GM23338 (cell line): ENCODE measurements at regions not wholly inside any gene's neighbourhood (a gene's known extent, or its start where the extent isn't known, plus 50 kb on each side); places are given as distances from the start of the nearest gene placed in this dataset.

Source experiments
- CREB1 ChIP-seq: fragments of 250-450 bp; sonication (Bioruptor Pico); IDR thresholded peaks from 2 replicates; pipeline ENCODE4 v1.5.0; 2020; ENCODE audit warnings: low read depth, mild to moderate bottlenecking, moderate library complexity
- EZH2 ChIP-seq: fragments of 200-600 bp; sonication (generic); IDR thresholded peaks from one replicate; pipeline ENCODE4 v1.8.0; 2017; ENCODE audit warnings: antibody characterized with exemption, mild to moderate bottlenecking, low read depth; ENCODE audit not compliant: unreplicated experiment
- EZH2phosphoT487 ChIP-seq: fragments of 200-600 bp; sonication (generic); IDR thresholded peaks from one replicate; pipeline ENCODE4 v1.8.1; 2018; ENCODE audit warnings: antibody characterized with exemption; ENCODE audit not compliant: unreplicated experiment
- JUNB ChIP-seq: IDR thresholded peaks from one replicate; pipeline ENCODE4 v1.6.1; 2016; ENCODE audit warnings: antibody characterized with exemption; ENCODE audit not compliant: unreplicated experiment
- POLR2AphosphoS5 ChIP-seq: IDR thresholded peaks from 2 replicates; pipeline ENCODE4 v1.6.1; 2016; ENCODE audit warnings: antibody characterized with exemption, low read depth
- STAT1 ChIP-seq: IDR thresholded peaks from one replicate; pipeline ENCODE4 v1.6.1; 2016; ENCODE audit warnings: antibody characterized with exemption; ENCODE audit not compliant: unreplicated experiment
- ZNF114 ChIP-seq: fragments of 250-450 bp; sonication (Bioruptor Pico); IDR thresholded peaks from 2 replicates; pipeline ENCODE4 v1.5.0; 2020; ENCODE audit warnings: mild to moderate bottlenecking, moderate library complexity
- ZNF331 ChIP-seq: fragments of 250-450 bp; sonication (Bioruptor Pico); IDR thresholded peaks from 2 replicates; pipeline ENCODE4 v1.5.0; 2020; ENCODE audit warnings: low read depth, mild to moderate bottlenecking, moderate library complexity
- TF ChIP-seq, protein P1 (sequence below): IDR thresholded peaks from 2 replicates; pipeline ENCODE4 v1.6.1; 2016; ENCODE audit warnings: antibody characterized with exemption
- TF ChIP-seq, protein P2 (sequence below), 2 experiments: fragments of 200-600 bp in 1 of 2; sonication (generic) in 1 of 2; conservative IDR thresholded peaks; 2 replicates each; pipeline versions ENCODE4 v1.5.1 to v1.6.1; 2016 to 2017; ENCODE audit warnings: antibody characterized with exemption in 2 of 2, low read depth in 2 of 2, mild to moderate bottlenecking in 2 of 2, moderate library complexity in 1 of 2
- TF ChIP-seq, protein P3 (sequence below): IDR thresholded peaks from one replicate; pipeline ENCODE4 v1.6.1; 2018; ENCODE audit warnings: antibody characterized with exemption; ENCODE audit not compliant: unreplicated experiment

DNA sequence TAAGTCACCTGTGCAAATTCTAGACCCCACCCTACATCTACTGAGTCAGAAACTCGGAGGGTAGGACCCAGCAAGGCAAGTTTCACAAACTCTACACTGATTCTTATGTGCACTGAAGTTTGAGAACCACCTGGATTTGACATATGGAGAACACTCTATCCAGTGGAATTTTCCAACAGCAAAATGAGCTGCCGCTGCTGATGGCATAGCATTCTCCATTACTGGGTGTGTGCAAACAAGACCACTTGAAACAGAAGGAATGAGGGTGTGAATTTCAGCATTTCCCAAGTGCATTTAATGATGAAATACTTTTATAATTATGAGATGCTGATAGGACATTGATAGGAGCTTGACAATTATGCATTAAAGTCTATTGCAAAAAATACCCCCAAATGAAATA lies 229.1 kb upstream of the IL12B start:
- TF ChIP-seq, protein P1, sequence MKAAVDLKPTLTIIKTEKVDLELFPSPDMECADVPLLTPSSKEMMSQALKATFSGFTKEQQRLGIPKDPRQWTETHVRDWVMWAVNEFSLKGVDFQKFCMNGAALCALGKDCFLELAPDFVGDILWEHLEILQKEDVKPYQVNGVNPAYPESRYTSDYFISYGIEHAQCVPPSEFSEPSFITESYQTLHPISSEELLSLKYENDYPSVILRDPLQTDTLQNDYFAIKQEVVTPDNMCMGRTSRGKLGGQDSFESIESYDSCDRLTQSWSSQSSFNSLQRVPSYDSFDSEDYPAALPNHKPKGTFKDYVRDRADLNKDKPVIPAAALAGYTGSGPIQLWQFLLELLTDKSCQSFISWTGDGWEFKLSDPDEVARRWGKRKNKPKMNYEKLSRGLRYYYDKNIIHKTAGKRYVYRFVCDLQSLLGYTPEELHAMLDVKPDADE = no peak
- TF ChIP-seq EZH2phosphoT487 (no peak), EZH2 (no peak), POLR2AphosphoS5 (no peak), CREB1 (CRISPR knock-in tag) (no peak), JUNB (no peak), STAT1 (no peak), ZNF114 (CRISPR knock-in tag) (no peak), ZNF331 (CRISPR knock-in tag) (no peak)
- TF ChIP-seq, protein P2, sequence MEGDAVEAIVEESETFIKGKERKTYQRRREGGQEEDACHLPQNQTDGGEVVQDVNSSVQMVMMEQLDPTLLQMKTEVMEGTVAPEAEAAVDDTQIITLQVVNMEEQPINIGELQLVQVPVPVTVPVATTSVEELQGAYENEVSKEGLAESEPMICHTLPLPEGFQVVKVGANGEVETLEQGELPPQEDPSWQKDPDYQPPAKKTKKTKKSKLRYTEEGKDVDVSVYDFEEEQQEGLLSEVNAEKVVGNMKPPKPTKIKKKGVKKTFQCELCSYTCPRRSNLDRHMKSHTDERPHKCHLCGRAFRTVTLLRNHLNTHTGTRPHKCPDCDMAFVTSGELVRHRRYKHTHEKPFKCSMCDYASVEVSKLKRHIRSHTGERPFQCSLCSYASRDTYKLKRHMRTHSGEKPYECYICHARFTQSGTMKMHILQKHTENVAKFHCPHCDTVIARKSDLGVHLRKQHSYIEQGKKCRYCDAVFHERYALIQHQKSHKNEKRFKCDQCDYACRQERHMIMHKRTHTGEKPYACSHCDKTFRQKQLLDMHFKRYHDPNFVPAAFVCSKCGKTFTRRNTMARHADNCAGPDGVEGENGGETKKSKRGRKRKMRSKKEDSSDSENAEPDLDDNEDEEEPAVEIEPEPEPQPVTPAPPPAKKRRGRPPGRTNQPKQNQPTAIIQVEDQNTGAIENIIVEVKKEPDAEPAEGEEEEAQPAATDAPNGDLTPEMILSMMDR (conservative IDR thresholded peaks at IDR 0.05; ENCODE audit: low read depth in 2 of 2) = no peak
- TF ChIP-seq, protein P3, sequence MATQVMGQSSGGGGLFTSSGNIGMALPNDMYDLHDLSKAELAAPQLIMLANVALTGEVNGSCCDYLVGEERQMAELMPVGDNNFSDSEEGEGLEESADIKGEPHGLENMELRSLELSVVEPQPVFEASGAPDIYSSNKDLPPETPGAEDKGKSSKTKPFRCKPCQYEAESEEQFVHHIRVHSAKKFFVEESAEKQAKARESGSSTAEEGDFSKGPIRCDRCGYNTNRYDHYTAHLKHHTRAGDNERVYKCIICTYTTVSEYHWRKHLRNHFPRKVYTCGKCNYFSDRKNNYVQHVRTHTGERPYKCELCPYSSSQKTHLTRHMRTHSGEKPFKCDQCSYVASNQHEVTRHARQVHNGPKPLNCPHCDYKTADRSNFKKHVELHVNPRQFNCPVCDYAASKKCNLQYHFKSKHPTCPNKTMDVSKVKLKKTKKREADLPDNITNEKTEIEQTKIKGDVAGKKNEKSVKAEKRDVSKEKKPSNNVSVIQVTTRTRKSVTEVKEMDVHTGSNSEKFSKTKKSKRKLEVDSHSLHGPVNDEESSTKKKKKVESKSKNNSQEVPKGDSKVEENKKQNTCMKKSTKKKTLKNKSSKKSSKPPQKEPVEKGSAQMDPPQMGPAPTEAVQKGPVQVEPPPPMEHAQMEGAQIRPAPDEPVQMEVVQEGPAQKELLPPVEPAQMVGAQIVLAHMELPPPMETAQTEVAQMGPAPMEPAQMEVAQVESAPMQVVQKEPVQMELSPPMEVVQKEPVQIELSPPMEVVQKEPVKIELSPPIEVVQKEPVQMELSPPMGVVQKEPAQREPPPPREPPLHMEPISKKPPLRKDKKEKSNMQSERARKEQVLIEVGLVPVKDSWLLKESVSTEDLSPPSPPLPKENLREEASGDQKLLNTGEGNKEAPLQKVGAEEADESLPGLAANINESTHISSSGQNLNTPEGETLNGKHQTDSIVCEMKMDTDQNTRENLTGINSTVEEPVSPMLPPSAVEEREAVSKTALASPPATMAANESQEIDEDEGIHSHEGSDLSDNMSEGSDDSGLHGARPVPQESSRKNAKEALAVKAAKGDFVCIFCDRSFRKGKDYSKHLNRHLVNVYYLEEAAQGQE = no peak
